ENCODE measurements at regions not wholly inside any gene's neighbourhood (a gene's known extent, or its start where the extent isn't known, plus 50 kb on each side); places are given as distances from the start of the nearest gene placed in this dataset.
"Not testable (repeated sequence)": the region's sequence is repeated elsewhere in the genome, so short reads cannot be mapped to it uniquely, and the experiment has no call there.

- DNase-seq (ENCODE audit: low read depth), result no peak
Observed at GRCh38 chr2:234156326-234156725, 105.8 kb downstream of the SPP2 start.

- not testable (repeated sequence) for DNase-seq (ENCODE audit: low read depth)
Observed at GRCh38 chr2:234152835-234153234, 102.3 kb downstream of the SPP2 start.

GRCh38 chr2:234147335-234147861, 96.9 kb downstream of the SPP2 start:
- DNase-seq (ENCODE audit: low read depth), result no peak

- no peak for DNase-seq (ENCODE audit: low read depth)
Observed at GRCh38 chr2:234146087-234146826, 95.8 kb downstream of the SPP2 start.

GRCh38 chr2:234145511-234145910, 95.0 kb downstream of the SPP2 start:
- no peak for DNase-seq (ENCODE audit: low read depth)

GRCh38 chr2:234145057-234145456, 94.6 kb downstream of the SPP2 start:
- no peak for DNase-seq (ENCODE audit: low read depth)

GRCh38 chr2:234143896-234144295, 93.4 kb downstream of the SPP2 start:
- no peak for DNase-seq (ENCODE audit: low read depth)

GRCh38 chr2:234142530-234142929, 92.0 kb downstream of the SPP2 start:
- DNase-seq (ENCODE audit: low read depth), result no peak

GRCh38 chr2:234139755-234140154, 89.3 kb downstream of the SPP2 start:
- no peak for DNase-seq (ENCODE audit: low read depth)

- DNase-seq (ENCODE audit: low read depth), result no peak
Observed at GRCh38 chr2:234138836-234139235, 88.3 kb downstream of the SPP2 start.

- DNase-seq (ENCODE audit: low read depth), result no peak
Observed at GRCh38 chr2:234137400-234138014, 87.0 kb downstream of the SPP2 start.

- no peak for DNase-seq (ENCODE audit: low read depth)
Observed at GRCh38 chr2:234136461-234136860, 86.0 kb downstream of the SPP2 start.

GRCh38 chr2:234135750-234136221, 85.3 kb downstream of the SPP2 start:
- DNase-seq (ENCODE audit: low read depth), result no peak

GRCh38 chr2:234134496-234134895, 84.0 kb downstream of the SPP2 start:
- DNase-seq (ENCODE audit: low read depth), result no peak

- DNase-seq (ENCODE audit: low read depth), result no peak
Observed at GRCh38 chr2:234133004-234133403, 82.5 kb downstream of the SPP2 start.

GRCh38 chr2:234130777-234131181, 80.3 kb downstream of the SPP2 start:
- no peak for DNase-seq (ENCODE audit: low read depth)

GRCh38 chr2:234128606-234129005, 78.1 kb downstream of the SPP2 start:
- no peak for DNase-seq (ENCODE audit: low read depth)
